ENCODE measurements at regions not wholly inside any gene's neighbourhood (a gene's known extent, or its start where the extent isn't known, plus 50 kb on each side); places are given as distances from the start of the nearest gene placed in this dataset.

GRCh38 chr1:58899587-58900271, 115.9 kb upstream of the JUN start:
- no peaks in the 10 kb centered on the region for H3K27me3 ChIP-seq (ENCODE audit: control insufficient read depth, insufficient read depth, low read length)
- ATAC-seq (no peak), DNase-seq (ENCODE audit: low read depth, low spot score) (no peak)
- no peak overlapping the region for H3K4me3 ChIP-seq (ENCODE audit: low read depth in 2 of 2, low read length in 2 of 2)
- intact Hi-C loops (cut with micrococcal nuclease; ENCODE audit: unreplicated experiment) (loop anchor here (5.0 kb wide), 1 partner anchor 112 kb away; no protein-coding TSS in a partner anchor), in situ Hi-C loops (cut with HindIII; ENCODE audit: low pct_unique_long_range_greater_than_20kb, low sequenced_read_pairs) (no loop called here)
- TF ChIP-seq TCF7L2 (IDR thresholded peaks at IDR 0.05; ENCODE audit: low read depth, low read length) (no peak), CTCF (IDR thresholded peaks at IDR 0.05) (no peak), SIN3A (IDR thresholded peaks at IDR 0.05; ENCODE audit: borderline replicate concordance, insufficient read depth, low read depth, low read length) (no peak), REST (IDR thresholded peaks at IDR 0.05; ENCODE audit: insufficient read depth in 1 of 2, low read depth in 2 of 2, low read length in 1 of 2) (no peak)
- ChIA-PET CTCF (no interaction called here), POLR2A (interaction anchor here (0.6 to 0.7 kb wide), 2 partner anchors 14 to 146 kb away, joined by 4 read pairs; no protein-coding TSS in a partner anchor)
- no TSS peak for BruUV-seq (replicated peaks)
- no peaks in the 10 kb centered on the region for H3K9me3 ChIP-seq (ENCODE audit: control insufficient read depth, insufficient read depth, low read depth, low read length)
- H3K36me3 ChIP-seq (ENCODE audit: control insufficient read depth, insufficient read depth, low read length), result no peaks in the 10 kb centered on the region
- H3K27ac ChIP-seq (ENCODE audit: low read length), result peak overlapping the region; percentile 27; the same call in 1 of the 2 replicates
- peaks cover 9% of the 10 kb centered on the region for H3K4me1 ChIP-seq (ENCODE audit: control insufficient read depth, insufficient read depth, low read length)

- peaks cover 10% of the 10 kb centered on the region for H3K4me1 ChIP-seq (ENCODE audit: control insufficient read depth, insufficient read depth, low read length)
- no peak overlapping the region for H3K4me3 ChIP-seq (ENCODE audit: low read depth in 2 of 2, low read length in 2 of 2)
- in situ Hi-C loops (cut with HindIII; ENCODE audit: low pct_unique_long_range_greater_than_20kb, low sequenced_read_pairs), result no loop called here
- ChIA-PET CTCF (no interaction called here), POLR2A (interaction anchor here (0.6 to 0.7 kb wide), 2 partner anchors 15 to 145 kb away, joined by 4 read pairs; no protein-coding TSS in a partner anchor)
- no peak for ATAC-seq
- DNase-seq (ENCODE audit: low read depth, low spot score), result no peak
- no peaks in the 10 kb centered on the region for H3K9me3 ChIP-seq (ENCODE audit: control insufficient read depth, insufficient read depth, low read depth, low read length)
- intact Hi-C loops (cut with micrococcal nuclease; ENCODE audit: unreplicated experiment), result loop anchor here (5.0 kb wide), 1 partner anchor 113 kb away; no protein-coding TSS in a partner anchor
- peak overlapping the region; percentile 45; the same call in 1 of the 2 replicates for H3K27ac ChIP-seq (ENCODE audit: low read length)
- BruUV-seq (replicated peaks), result no TSS peak
- H3K36me3 ChIP-seq (ENCODE audit: control insufficient read depth, insufficient read depth, low read length), result no peaks in the 10 kb centered on the region
- H3K27me3 ChIP-seq (ENCODE audit: control insufficient read depth, insufficient read depth, low read length), result no peaks in the 10 kb centered on the region
- TF ChIP-seq CTCF (IDR thresholded peaks at IDR 0.05) (no peak), POLR2AphosphoS5 (IDR thresholded peaks at IDR 0.05; ENCODE audit: low read depth, low read length) (no peak), TCF7L2 (IDR thresholded peaks at IDR 0.05; ENCODE audit: low read depth, low read length) (no peak), SIN3A (IDR thresholded peaks at IDR 0.05; ENCODE audit: borderline replicate concordance, insufficient read depth, low read depth, low read length) (no peak), REST (IDR thresholded peaks at IDR 0.05; ENCODE audit: insufficient read depth in 1 of 2, low read depth in 2 of 2, low read length in 1 of 2) (no peak)
These were observed 116.5 kb upstream of the JUN start for GRCh38 chr1:58900396-58900795.
